ENCODE measurements at regions not wholly inside any gene's neighbourhood (a gene's known extent, or its start where the extent isn't known, plus 50 kb on each side); places are given as distances from the start of the nearest gene placed in this dataset.
"Not testable (repeated sequence)": the region's sequence is repeated elsewhere in the genome, so short reads cannot be mapped to it uniquely, and the experiment has no call there.

DNA sequence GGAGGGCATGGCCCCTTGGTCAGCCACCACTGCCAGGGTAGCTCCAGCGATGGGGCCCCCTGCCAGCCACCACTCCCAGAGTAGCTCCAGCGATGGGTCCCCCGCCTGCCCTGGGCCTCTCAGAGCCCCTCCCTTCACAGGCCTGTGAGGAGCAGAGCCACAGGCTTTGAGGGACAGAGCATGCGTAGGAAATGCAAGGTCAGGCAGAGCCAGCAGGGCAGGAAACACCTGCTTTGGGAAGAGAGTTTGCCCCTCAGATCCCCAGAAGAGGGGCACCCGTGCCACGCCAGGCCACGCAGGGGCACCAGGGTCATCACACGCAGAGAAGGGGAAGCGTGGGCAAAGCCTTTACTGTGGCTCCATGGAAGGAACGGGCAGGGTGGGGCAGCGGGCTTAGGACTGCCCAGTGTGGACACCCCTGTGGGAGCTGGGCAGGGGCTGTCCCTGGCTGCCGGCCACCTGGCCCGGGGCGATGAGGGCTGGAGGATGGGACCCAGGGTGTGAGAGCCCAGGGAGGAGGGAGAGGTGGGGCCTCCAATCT lies 477.8 kb downstream of the BRD1 start:
- no peak for DNase-seq (ENCODE audit: extremely low read depth in 1 of 2, low read depth in 1 of 2)

GRCh38 chr22:49349181-49349835 lies 478.4 kb downstream of the BRD1 start:
- DNase-seq (ENCODE audit: extremely low read depth in 1 of 2, low read depth in 1 of 2) = no peak

GRCh38 chr22:49348631-49349030 lies 479.0 kb downstream of the BRD1 start:
- no peak for DNase-seq (ENCODE audit: extremely low read depth in 1 of 2, low read depth in 1 of 2)

- no peak for DNase-seq (ENCODE audit: extremely low read depth in 1 of 2, low read depth in 1 of 2)
Observed at GRCh38 chr22:49347376-49347775, 480.3 kb downstream of the BRD1 start.

- no peak for DNase-seq (ENCODE audit: extremely low read depth in 1 of 2, low read depth in 1 of 2)
Observed at GRCh38 chr22:49345896-49346295, 481.8 kb downstream of the BRD1 start.

DNA sequence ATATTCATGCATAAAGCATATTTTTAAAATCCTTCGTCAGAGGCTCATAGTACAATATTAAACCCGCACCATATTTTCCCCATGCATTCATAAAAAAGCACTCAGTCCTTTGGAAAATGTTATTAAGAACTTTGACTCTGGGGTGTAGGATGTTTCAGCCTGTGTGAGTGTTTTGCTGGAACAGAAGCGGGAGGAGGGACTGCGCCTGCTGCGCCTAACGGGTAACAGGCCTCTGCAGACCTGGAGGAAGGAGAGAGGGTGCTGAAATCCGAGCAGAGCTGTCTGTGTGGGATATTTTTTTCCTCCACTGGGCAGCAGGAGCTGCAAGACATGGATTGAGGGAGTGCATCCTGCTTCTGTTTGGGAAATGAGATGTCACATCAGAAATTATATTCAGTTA lies 483.0 kb downstream of the BRD1 start:
- DNase-seq (ENCODE audit: extremely low read depth in 1 of 2, low read depth in 1 of 2) = no peak

DNA sequence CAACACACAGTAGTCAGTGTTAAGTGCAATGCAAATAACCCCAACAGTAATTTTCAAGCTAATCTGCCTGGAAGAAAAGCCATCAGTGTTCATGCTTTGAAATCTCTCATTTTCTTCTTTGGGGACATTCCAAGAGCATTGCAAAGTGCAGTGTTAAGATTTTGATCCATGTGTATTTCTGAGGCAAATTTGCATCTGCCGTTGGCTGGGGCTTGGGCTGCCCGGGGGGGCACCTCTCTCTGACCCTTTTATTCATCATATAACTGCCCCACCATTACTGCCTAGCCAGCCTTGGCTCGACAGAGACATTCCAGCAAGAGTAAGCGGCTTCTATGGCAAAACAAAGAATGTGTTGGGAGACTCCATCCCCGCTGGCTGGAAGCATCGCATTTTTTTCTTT lies 483.5 kb downstream of the BRD1 start:
- no peak for DNase-seq (ENCODE audit: extremely low read depth in 1 of 2, low read depth in 1 of 2)

DNA sequence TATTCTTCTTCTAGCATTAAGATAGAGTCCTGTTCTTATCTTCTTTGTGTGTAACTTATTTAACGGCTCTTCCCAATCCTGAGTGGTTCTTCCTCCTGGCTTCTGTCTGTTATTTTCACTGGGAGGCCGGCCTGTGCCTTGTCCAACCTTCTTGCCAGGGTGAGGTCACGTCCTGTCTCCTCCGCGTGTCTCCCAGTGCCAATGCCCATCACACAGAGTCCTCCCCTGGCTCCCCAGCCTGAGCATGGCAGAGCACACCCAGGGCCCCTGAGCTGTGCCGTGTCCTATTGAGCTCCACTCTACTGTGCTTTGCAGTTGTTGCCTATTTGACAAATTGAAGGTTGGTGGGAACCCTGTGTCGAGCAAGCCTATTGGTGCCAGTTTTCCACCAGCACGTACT lies 487.3 kb downstream of the BRD1 start:
- DNase-seq (ENCODE audit: extremely low read depth in 1 of 2, low read depth in 1 of 2) = no peak

- not testable (repeated sequence) for DNase-seq (ENCODE audit: extremely low read depth in 1 of 2, low read depth in 1 of 2)
Observed at GRCh38 chr22:49336483-49336882, 491.2 kb downstream of the BRD1 start.

GRCh38 chr22:49334976-49335375 lies 492.7 kb downstream of the BRD1 start:
- DNase-seq (ENCODE audit: extremely low read depth in 1 of 2, low read depth in 1 of 2) = no peak

DNA sequence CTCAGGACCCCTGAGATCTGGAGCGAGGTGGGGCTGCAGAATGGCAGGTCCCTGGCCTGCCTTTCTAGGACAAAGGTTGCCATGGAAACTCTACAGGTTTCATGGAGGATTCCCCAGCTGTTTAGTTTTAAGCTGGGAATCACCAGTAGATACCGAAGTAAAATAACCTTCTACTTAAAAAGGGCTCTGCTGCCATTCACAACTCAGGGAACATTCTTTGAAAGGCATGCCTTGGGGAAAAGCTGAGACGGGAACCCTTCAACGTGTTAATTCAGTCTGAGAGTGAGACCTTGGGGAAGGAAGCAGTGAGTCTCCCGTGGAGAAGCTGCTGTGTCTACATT lies 493.3 kb downstream of the BRD1 start:
- DNase-seq (ENCODE audit: extremely low read depth in 1 of 2, low read depth in 1 of 2) = no peak

- no peak for DNase-seq (ENCODE audit: extremely low read depth in 1 of 2, low read depth in 1 of 2)
Observed at GRCh38 chr22:49333206-49333605, 494.5 kb downstream of the BRD1 start.

GRCh38 chr22:49332691-49333090 lies 495.0 kb downstream of the BRD1 start:
- no peak for DNase-seq (ENCODE audit: extremely low read depth in 1 of 2, low read depth in 1 of 2)

DNA sequence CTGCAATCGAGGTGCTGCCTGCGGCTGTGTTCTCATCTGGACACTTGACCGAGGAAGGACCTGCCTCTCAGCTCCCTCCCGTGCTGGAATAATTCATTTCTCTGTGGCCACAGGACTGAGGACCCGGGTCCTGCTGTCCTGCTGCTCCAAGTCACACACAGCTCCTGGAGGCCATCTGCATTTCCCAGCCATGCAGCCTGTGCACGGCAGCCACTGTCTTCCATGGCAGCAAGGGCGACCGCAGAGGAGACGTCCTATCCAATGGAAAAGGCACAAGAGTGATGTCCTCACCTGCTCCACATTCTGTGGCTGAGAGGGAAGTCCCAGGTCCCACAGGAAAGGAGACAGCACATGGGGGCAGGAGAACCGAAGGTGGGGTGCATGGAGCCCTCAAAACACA lies 495.8 kb downstream of the BRD1 start:
- no peak for DNase-seq (ENCODE audit: extremely low read depth in 1 of 2, low read depth in 1 of 2)

GRCh38 chr22:49331223-49331815 lies 496.4 kb downstream of the BRD1 start:
- no peak for DNase-seq (ENCODE audit: extremely low read depth in 1 of 2, low read depth in 1 of 2)

GRCh38 chr22:49330421-49331222 lies 497.1 kb downstream of the BRD1 start:
- DNase-seq (ENCODE audit: extremely low read depth in 1 of 2, low read depth in 1 of 2) = no peak

DNA sequence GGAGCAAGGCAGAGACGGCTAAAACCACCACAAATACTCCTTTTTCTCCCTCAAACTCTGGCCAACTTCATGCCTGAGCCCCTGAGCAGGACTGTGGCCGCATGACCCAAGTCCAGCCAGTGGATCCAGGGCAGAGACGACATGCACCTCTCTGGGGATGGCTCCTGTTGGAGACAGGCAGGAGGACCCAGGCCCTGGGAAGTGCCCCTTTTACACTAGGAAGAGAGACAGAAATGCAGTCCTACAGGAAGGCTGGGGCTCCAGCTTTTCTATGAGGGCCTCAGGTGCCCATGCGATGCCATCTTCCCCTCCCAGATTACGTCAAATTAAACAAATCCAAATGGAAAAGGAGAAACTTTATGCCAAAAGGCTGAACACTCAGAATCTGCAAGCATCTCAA lies 498.0 kb downstream of the BRD1 start:
- DNase-seq (ENCODE audit: extremely low read depth in 1 of 2, low read depth in 1 of 2) = no peak

GRCh38 chr22:49328630-49329405 lies 498.9 kb downstream of the BRD1 start:
- no peak for DNase-seq (ENCODE audit: extremely low read depth in 1 of 2, low read depth in 1 of 2)

- DNase-seq (ENCODE audit: extremely low read depth in 1 of 2, low read depth in 1 of 2) = no peak
Observed at GRCh38 chr22:49328118-49328475, 499.6 kb downstream of the BRD1 start.

DNA sequence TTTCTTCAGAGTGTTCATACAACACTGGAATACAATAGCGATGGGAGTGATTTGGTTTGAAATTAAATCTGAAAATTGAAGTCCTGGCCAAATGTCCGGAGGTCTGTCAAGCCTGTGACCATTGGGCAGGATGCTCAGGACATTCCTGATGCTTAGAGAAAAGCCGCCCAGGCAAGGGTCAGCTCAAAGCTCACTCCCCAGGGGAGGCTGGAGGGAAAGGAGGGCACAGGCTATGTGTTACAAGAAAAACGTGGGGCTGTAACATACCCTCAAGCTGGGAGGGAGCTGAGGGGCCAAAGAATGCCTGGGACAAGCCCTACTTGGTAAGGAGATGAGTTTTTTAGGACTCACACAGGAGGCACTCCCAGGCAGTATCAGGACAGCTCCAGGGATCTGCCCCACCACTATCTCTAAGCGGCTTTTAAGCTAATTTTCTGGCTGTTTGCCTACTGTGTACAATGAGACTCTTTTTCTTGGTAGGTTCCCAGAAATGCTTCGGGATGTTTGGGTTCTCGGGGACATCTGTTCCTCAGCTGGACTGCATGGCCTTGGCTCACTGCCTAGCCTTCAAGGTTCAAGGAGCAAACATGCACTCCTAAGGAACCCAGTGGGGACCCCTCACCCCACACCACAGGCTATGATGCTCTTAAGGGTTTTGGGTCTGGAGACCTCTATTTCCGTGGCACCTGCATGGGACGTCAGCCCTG lies 500.1 kb downstream of the BRD1 start:
- DNase-seq (ENCODE audit: extremely low read depth in 1 of 2, low read depth in 1 of 2) = no peak

DNA sequence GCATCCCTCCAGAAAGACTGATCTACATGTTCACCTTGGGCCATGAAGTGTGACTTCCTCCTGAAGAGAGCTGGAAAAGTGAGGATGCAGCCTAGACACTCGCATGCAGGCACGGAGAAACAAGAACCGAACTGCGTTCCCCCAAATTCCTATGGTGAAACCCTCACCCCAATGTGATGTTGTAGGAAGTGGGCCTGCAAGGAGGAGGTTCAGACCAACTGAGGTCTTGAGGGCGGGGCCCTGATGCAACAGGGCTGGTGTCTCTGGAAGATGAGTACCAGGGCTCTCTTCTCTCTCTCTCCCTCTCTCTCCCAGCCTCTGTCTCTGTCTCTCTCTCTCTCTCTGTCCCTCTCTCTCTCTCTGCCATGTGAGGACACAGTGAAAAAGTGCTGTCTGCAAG lies 501.1 kb downstream of the BRD1 start:
- DNase-seq (ENCODE audit: extremely low read depth in 1 of 2, low read depth in 1 of 2) = no peak
